ENCODE measurements at regions not wholly inside any gene's neighbourhood (a gene's known extent, or its start where the extent isn't known, plus 50 kb on each side); places are given as distances from the start of the nearest gene placed in this dataset.

DNA sequence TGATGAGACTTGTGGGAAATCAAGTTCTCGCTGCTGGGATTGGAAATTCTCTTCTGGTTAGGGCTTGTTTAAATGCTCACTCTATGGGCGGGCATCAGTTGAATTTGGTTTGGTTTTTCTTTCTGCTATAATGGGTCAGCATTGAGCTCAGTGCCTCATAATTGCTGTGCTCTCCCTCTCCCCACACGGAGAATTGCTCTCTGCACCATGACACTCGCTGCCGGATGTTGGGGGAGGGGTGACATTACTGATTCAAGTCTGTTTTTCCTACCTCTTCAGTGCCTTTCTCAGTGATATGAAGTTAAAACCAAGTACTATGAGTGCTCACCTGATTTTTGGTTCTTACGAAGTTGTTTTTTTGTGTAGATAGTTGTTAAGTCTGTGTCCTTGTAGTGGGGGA is 599.6 kb downstream of the EPM2A start:
- H3K4me1 ChIP-seq = no peaks in the 10 kb centered on the region
- TF ChIP-seq CTCF (IDR thresholded peaks at IDR 0.05) = no peak
- no peaks in the 10 kb centered on the region for H3K9me3 ChIP-seq
- H3K27me3 ChIP-seq = no peaks in the 10 kb centered on the region
- DNase-seq = no peak
- no peaks in the 10 kb centered on the region for H3K36me3 ChIP-seq
- intact Hi-C loops (cut with DNase I) = no loop called here
- H3K27ac ChIP-seq = no peak overlapping the region
- H3K4me3 ChIP-seq = no peak overlapping the region
- no peak overlapping the region for H3K9ac ChIP-seq (ENCODE audit: low read depth in 2 of 2, low read length in 2 of 2)

DNA sequence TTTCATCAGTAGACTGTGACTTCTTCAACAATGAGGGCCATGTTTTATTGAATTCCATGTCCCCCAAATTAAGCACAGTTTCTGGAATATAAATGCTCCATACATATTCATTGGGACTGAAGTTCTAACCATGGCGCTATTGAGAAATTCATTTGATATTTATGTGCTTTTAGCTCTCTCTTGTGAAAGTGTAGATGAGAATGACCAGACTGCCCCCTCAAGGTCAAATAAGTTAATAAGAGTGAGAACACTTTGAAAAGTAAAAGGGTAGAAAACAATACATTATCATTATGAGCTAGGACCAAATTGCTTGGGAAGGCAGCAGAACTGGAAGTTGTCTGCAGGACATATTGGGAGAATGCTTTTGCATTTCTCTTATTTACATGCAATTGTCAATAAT is 597.9 kb downstream of the EPM2A start:
- Histone ChIP-seq H3K27ac (no peak overlapping the region), H3K4me1 (no peaks in the 10 kb centered on the region), H3K9me3 (no peaks in the 10 kb centered on the region), H3K4me3 (no peak overlapping the region), H3K27me3 (no peaks in the 10 kb centered on the region), H3K9ac (ENCODE audit: low read depth in 2 of 2, low read length in 2 of 2) (no peak overlapping the region), H3K36me3 (no peaks in the 10 kb centered on the region)
- intact Hi-C loops (cut with DNase I) = no loop called here
- no peak for DNase-seq
- TF ChIP-seq CTCF (IDR thresholded peaks at IDR 0.05) = no peak

GRCh38 chr6:145138469-145139139 is 596.7 kb downstream of the EPM2A start:
- DNase-seq = no peak
- H3K9me3 ChIP-seq = no peaks in the 10 kb centered on the region
- no peak overlapping the region for H3K27ac ChIP-seq
- TF ChIP-seq CTCF (IDR thresholded peaks at IDR 0.05) = no peak
- intact Hi-C loops (cut with DNase I) = no loop called here
- no peak overlapping the region for H3K4me3 ChIP-seq
- H3K9ac ChIP-seq (ENCODE audit: low read depth in 2 of 2, low read length in 2 of 2) = no peak overlapping the region
- H3K4me1 ChIP-seq = no peaks in the 10 kb centered on the region
- H3K27me3 ChIP-seq = no peaks in the 10 kb centered on the region
- no peaks in the 10 kb centered on the region for H3K36me3 ChIP-seq

DNA sequence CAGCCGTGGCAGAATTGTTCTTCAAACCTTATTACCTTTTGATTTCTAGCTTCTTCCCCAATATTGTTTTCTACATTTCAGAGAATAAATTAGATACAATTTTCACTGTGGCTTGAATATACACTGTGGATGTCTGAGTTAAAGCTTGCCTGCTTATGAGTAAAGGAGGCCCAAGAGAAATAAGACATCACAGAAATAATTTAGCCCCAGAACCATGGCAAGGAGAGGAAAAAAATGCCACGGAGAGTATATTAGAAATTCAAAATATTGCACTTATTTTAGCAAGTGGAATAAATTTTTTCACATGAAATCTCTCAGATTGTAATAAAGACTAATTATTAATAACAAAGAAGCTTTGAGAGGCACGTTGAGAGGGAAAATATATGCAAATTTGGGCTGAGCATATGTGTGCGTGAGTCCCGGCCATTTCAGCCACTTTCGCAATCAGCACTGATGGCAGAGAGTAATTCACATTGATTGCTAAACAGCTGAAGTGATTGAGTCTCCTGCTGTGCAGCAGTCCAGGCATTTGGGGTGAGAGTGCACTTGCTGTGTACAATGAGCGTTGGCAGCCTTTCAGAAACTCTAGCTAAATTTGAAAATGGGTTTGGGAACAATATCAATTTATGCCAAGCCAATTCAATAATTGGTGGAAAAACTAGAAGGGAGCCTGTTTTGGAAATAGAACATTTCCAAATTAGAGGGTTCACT is 596.0 kb downstream of the EPM2A start:
- no peak overlapping the region for H3K4me3 ChIP-seq
- no peak overlapping the region for H3K9ac ChIP-seq (ENCODE audit: low read depth in 2 of 2, low read length in 2 of 2)
- no peaks in the 10 kb centered on the region for H3K36me3 ChIP-seq
- no peak overlapping the region for H3K27ac ChIP-seq
- H3K27me3 ChIP-seq = no peaks in the 10 kb centered on the region
- DNase-seq = no peak
- intact Hi-C loops (cut with DNase I) = no loop called here
- H3K4me1 ChIP-seq = no peaks in the 10 kb centered on the region
- H3K9me3 ChIP-seq = no peaks in the 10 kb centered on the region
- TF ChIP-seq CTCF (IDR thresholded peaks at IDR 0.05) = no peak

DNA sequence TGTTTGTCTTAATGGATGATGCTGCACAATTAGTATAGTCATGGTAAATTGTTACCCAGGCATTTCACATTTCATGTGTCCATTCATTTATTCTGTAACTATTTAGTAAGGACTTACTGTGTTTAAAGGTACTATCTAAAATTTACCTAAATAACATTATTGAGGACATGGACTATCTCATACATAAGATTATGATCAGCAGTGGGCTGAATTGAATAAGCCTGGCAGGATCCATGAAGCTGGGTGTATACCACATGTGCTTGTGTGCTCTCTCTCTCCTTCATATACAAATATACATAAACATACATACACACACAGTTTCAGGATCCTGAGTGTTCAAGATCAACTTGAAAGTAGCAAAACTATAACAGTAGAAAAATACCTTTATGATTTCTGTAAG is 595.4 kb downstream of the EPM2A start:
- no peak overlapping the region for H3K9ac ChIP-seq (ENCODE audit: low read depth in 2 of 2, low read length in 2 of 2)
- DNase-seq = no peak
- intact Hi-C loops (cut with DNase I) = no loop called here
- no peak for TF ChIP-seq CTCF (IDR thresholded peaks at IDR 0.05)
- H3K27me3 ChIP-seq = no peaks in the 10 kb centered on the region
- no peaks in the 10 kb centered on the region for H3K36me3 ChIP-seq
- H3K4me3 ChIP-seq = no peak overlapping the region
- no peak overlapping the region for H3K27ac ChIP-seq
- H3K4me1 ChIP-seq = no peaks in the 10 kb centered on the region
- H3K9me3 ChIP-seq = no peaks in the 10 kb centered on the region
